IgD-negative memory B cell (primary cell): ENCODE measurements at regions not wholly inside any gene's neighbourhood (a gene's known extent, or its start where the extent isn't known, plus 50 kb on each side); places are given as distances from the start of the nearest gene placed in this dataset.

Source experiments
- H3K27ac Mint-ChIP-seq, 3 donors: one replicate each; pipeline ENCODE4 v1.8.0; 2020 to 2022; ENCODE audit warnings: mild to moderate bottlenecking in 3 of 3, mixed read lengths in 3 of 3, moderate library complexity in 1 of 3
- H3K27me3 Mint-ChIP-seq: one replicate; pipeline ENCODE4 v1.8.0; 2021; ENCODE audit warnings: mixed read lengths
- H3K36me3 Mint-ChIP-seq: one replicate; pipeline ENCODE4 v1.8.0; 2020; ENCODE audit warnings: mild to moderate bottlenecking, mixed read lengths
- H3K4me1 Mint-ChIP-seq, 3 donors: one replicate each; pipeline ENCODE4 v1.8.0; 2020 to 2022; ENCODE audit warnings: mixed read lengths in 3 of 3, mild to moderate bottlenecking in 1 of 3
- H3K4me3 Mint-ChIP-seq, 4 donors: one replicate each; pipeline ENCODE4 v1.8.0; 2020 to 2022; ENCODE audit warnings: mild to moderate bottlenecking in 4 of 4, mixed read lengths in 4 of 4, moderate library complexity in 3 of 4
- H3K9me3 Mint-ChIP-seq, 3 donors: one replicate each; pipeline ENCODE4 v1.8.0; 2020 to 2021; ENCODE audit warnings: mixed read lengths in 3 of 3, mild to moderate bottlenecking in 1 of 3

DNA sequence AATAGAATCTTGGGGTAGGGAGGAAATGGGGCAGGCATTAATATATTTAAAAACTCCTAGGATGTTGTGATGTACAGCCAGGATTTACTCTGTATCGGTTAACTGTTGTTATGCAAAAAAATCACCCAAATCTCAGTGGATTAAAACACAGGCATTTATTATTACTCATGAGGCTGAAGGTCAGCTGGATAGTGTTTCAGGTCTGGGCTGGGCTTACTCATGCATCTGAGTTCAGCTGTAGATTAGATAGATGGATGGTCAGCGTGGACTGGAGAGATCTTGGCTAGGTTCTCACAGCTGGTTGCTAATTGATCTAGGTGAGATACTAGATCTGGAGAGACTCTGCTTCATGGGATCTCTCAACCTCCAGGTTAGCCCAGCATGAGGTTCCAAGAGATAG is 131.4 kb downstream of the BTBD3 start:
- Mint-ChIP-seq H3K36me3 (peaks cover 3% of the 10 kb centered on the region), H3K27me3 (no peaks in the 10 kb centered on the region), H3K9me3 (peaks cover 0 to 4% (median 3%) of the 10 kb centered on the region in 3 donors), H3K4me1 (peaks cover 0 to 2% (median 0%) of the 10 kb centered on the region in 3 donors), H3K4me3 (no peak overlapping the region), H3K27ac (no peak overlapping the region)

- Mint-ChIP-seq H3K9me3 (peaks cover 0 to 3% (median 2%) of the 10 kb centered on the region in 3 donors), H3K27ac (no peak overlapping the region), H3K4me3 (no peak overlapping the region), H3K36me3 (peaks cover 2% of the 10 kb centered on the region), H3K27me3 (no peaks in the 10 kb centered on the region), H3K4me1 (peaks cover 0 to 2% (median 0%) of the 10 kb centered on the region in 3 donors)
Observed at GRCh38 chr20:12051206-12052163, 133.8 kb downstream of the BTBD3 start.

DNA sequence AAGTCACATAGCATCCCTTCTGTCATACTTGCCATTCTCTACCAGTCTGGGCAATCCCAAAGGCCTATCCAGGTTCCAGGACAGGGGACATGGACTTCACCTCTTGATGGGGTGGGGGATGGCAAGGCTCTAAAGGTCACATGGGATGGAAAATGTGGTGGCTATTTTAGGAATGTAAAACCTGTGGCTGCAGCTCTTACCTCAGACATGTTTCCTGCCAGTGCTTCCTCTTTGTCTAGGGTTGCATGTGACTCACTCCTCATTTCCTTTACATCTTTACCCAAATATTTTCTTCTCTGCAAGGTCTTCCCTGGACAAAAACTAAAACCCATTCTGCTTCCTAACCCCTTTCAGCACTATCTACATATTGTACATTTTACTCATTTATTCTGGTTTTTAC is 135.7 kb downstream of the BTBD3 start:
- Mint-ChIP-seq H3K27ac (no peak overlapping the region), H3K4me3 (peak overlapping the region in 1 of 4 donors; percentile 23), H3K4me1 (peaks cover 0 to 2% (median 0%) of the 10 kb centered on the region in 3 donors), H3K36me3 (no peaks in the 10 kb centered on the region), H3K27me3 (no peaks in the 10 kb centered on the region), H3K9me3 (peaks cover 0 to 3% (median 0%) of the 10 kb centered on the region in 3 donors)

GRCh38 chr20:12054556-12054955 is 136.9 kb downstream of the BTBD3 start:
- peaks cover 0 to 2% (median 0%) of the 10 kb centered on the region in 3 donors for H3K4me1 Mint-ChIP-seq
- peaks cover 0 to 4% (median 3%) of the 10 kb centered on the region in 3 donors for H3K9me3 Mint-ChIP-seq
- no peaks in the 10 kb centered on the region for H3K27me3 Mint-ChIP-seq
- no peaks in the 10 kb centered on the region for H3K36me3 Mint-ChIP-seq
- H3K27ac Mint-ChIP-seq = no peak overlapping the region
- H3K4me3 Mint-ChIP-seq = no peak overlapping the region

GRCh38 chr20:12055161-12055560 is 137.5 kb downstream of the BTBD3 start:
- Mint-ChIP-seq H3K27me3 (no peaks in the 10 kb centered on the region), H3K4me3 (no peak overlapping the region), H3K27ac (no peak overlapping the region), H3K36me3 (no peaks in the 10 kb centered on the region), H3K9me3 (peaks cover 0 to 4% (median 3%) of the 10 kb centered on the region in 3 donors), H3K4me1 (peaks cover 0 to 2% (median 0%) of the 10 kb centered on the region in 3 donors)

- Mint-ChIP-seq H3K36me3 (no peaks in the 10 kb centered on the region), H3K27me3 (no peaks in the 10 kb centered on the region), H3K4me3 (no peak overlapping the region), H3K4me1 (peaks cover 0 to 2% (median 0%) of the 10 kb centered on the region in 3 donors), H3K9me3 (peaks cover 0 to 10% (median 0%) of the 10 kb centered on the region in 3 donors), H3K27ac (no peak overlapping the region)
Observed at GRCh38 chr20:12056839-12057238, 139.1 kb downstream of the BTBD3 start.

- Mint-ChIP-seq H3K9me3 (peaks cover 0 to 10% (median 2%) of the 10 kb centered on the region in 3 donors), H3K27me3 (no peaks in the 10 kb centered on the region), H3K4me3 (no peak overlapping the region), H3K36me3 (no peaks in the 10 kb centered on the region), H3K4me1 (peaks cover 0 to 2% (median 0%) of the 10 kb centered on the region in 3 donors), H3K27ac (no peak overlapping the region)
Observed at GRCh38 chr20:12057778-12058177, 140.1 kb downstream of the BTBD3 start.

- H3K27ac Mint-ChIP-seq = no peak overlapping the region
- H3K4me3 Mint-ChIP-seq = no peak overlapping the region
- peaks cover 0 to 2% (median 0%) of the 10 kb centered on the region in 3 donors for H3K4me1 Mint-ChIP-seq
- H3K27me3 Mint-ChIP-seq = no peaks in the 10 kb centered on the region
- H3K9me3 Mint-ChIP-seq = peaks cover 0 to 10% (median 5%) of the 10 kb centered on the region in 3 donors
- H3K36me3 Mint-ChIP-seq = no peaks in the 10 kb centered on the region
Observed at GRCh38 chr20:12058216-12058615, 140.5 kb downstream of the BTBD3 start.

- no peaks in the 10 kb centered on the region for H3K27me3 Mint-ChIP-seq
- peaks cover 0 to 2% (median 0%) of the 10 kb centered on the region in 3 donors for H3K4me1 Mint-ChIP-seq
- no peak overlapping the region for H3K4me3 Mint-ChIP-seq
- no peaks in the 10 kb centered on the region for H3K36me3 Mint-ChIP-seq
- peaks cover 0 to 10% (median 5%) of the 10 kb centered on the region in 3 donors for H3K9me3 Mint-ChIP-seq
- H3K27ac Mint-ChIP-seq = no peak overlapping the region
Observed at GRCh38 chr20:12061466-12061865, 143.8 kb downstream of the BTBD3 start.

DNA sequence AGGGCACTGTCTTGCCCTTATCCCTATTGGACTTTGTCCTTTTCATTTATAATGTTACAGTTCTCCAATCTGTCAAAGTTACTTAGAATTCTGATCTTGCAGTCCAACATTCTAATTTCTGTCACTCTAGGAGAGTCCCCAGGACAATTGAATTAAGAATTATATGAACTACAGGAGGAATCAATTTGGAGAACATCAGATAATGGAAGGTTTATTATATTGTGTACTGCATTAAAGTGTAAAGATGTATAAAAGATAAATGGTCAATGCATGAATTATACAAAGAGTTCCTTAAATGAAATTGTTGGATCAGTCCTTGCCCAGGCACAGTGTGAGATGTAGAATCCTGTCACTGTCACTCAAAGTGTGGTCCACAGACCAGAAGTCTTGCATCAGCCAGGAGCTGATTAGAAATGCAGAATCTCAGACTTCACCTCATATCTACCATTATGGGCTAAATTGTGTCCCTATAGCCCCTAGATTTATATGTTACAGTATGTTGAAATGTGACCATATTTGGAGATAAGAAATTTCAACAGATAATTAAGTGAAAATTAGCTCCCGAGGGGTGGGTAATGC is 145.5 kb downstream of the BTBD3 start:
- Mint-ChIP-seq H3K27me3 (no peaks in the 10 kb centered on the region), H3K9me3 (peaks cover 2 to 10% (median 5%) of the 10 kb centered on the region in 3 donors), H3K4me3 (no peak overlapping the region), H3K4me1 (peaks cover 0 to 2% (median 0%) of the 10 kb centered on the region in 3 donors), H3K36me3 (no peaks in the 10 kb centered on the region), H3K27ac (no peak overlapping the region)

DNA sequence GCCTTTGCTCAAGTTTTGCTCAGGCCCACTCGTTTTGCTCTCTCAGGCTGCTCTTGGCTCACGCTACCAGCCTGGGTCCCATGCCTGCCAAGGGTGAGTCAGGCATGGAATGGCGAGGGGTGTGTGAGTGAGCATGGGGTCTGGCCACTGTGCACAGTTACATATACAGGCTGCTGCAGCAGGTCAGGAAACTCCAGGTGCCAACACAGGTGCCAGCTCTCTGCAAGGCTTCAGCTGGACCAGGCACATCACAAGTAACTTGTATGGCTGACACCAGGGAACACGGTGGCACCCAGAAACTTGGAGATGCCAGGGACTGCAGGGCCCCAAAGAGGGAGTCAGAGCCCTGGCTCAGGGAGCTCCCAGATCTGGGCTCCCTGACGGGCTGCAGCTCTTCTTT is 146.8 kb downstream of the BTBD3 start:
- Mint-ChIP-seq H3K27me3 (no peaks in the 10 kb centered on the region), H3K27ac (no peak overlapping the region), H3K4me3 (no peak overlapping the region), H3K9me3 (peaks cover 2 to 6% (median 5%) of the 10 kb centered on the region in 3 donors), H3K4me1 (peaks cover 0 to 2% (median 0%) of the 10 kb centered on the region in 3 donors), H3K36me3 (no peaks in the 10 kb centered on the region)

DNA sequence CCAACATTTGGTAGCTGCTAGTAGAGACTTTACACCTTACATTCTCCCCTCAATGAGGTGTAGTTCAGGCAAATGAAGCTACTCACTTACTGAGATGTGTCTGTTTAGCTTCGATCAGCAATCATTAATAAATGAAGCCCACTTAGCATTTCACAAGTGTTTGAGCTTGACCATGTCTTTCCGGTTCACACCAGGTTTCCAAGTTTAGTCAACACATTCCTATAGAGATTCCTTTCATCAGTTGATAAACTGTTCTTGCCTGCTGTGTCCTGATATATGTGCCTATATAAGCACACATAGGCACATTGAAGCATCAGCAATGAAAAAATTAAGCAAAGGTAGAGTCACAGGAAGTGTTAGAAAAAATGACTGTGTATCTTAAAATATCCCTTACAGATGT is 150.0 kb downstream of the BTBD3 start:
- peaks cover 0 to 2% (median 0%) of the 10 kb centered on the region in 3 donors for H3K4me1 Mint-ChIP-seq
- H3K27ac Mint-ChIP-seq = no peak overlapping the region
- no peaks in the 10 kb centered on the region for H3K36me3 Mint-ChIP-seq
- no peak overlapping the region for H3K4me3 Mint-ChIP-seq
- H3K27me3 Mint-ChIP-seq = no peaks in the 10 kb centered on the region
- H3K9me3 Mint-ChIP-seq = peaks cover 0 to 5% (median 2%) of the 10 kb centered on the region in 3 donors

DNA sequence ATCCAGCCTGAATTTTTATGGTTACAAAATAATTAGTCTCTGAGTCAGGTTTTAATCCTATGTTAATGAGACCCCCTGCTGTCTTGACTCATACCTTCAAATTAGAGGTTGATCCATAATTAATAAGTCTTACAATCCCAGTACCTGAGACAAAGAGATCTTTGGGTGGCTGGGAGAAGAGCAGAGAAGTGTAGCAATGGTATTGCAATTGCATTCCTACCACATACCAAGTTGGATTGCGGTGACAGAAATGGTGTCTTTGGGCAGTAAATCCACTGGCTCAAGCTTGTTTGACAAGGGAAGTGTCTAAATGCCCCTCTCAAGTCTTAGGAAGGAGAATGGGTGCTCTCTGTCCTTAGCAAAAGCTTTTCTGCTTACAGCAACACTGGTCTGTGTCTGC is 150.4 kb downstream of the BTBD3 start:
- H3K27ac Mint-ChIP-seq = no peak overlapping the region
- H3K9me3 Mint-ChIP-seq = peaks cover 0 to 2% (median 2%) of the 10 kb centered on the region in 3 donors
- H3K4me3 Mint-ChIP-seq = no peak overlapping the region
- peaks cover 0 to 2% (median 0%) of the 10 kb centered on the region in 3 donors for H3K4me1 Mint-ChIP-seq
- no peaks in the 10 kb centered on the region for H3K36me3 Mint-ChIP-seq
- no peaks in the 10 kb centered on the region for H3K27me3 Mint-ChIP-seq

DNA sequence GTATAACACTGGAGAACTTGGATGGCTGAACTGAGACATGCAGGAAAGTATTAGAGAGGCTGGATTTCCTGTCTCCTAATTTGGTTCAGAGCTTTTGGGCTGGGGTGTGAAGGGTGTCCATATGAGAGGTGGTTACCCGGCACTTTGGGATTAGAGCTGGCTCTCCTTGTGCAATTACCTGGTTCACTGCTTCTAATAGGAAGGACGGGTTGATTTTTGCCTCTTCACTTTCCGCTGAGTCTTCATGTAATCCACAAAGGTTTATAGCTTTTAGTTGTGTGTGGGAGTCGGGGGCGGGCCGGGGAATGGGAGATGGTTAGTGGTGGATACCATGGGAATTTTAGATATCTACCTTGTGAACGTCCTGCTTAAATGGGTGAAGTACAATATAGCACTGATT is 151.5 kb downstream of the BTBD3 start:
- Mint-ChIP-seq H3K36me3 (no peaks in the 10 kb centered on the region), H3K9me3 (peaks cover 2 to 4% (median 2%) of the 10 kb centered on the region in 3 donors), H3K4me3 (no peak overlapping the region), H3K27ac (no peak overlapping the region), H3K4me1 (peaks cover 0 to 2% (median 0%) of the 10 kb centered on the region in 3 donors), H3K27me3 (no peaks in the 10 kb centered on the region)

- Mint-ChIP-seq H3K27ac (no peak overlapping the region), H3K9me3 (peaks cover 1 to 14% (median 7%) of the 10 kb centered on the region in 3 donors), H3K4me1 (no peaks in the 10 kb centered on the region), H3K27me3 (no peaks in the 10 kb centered on the region), H3K36me3 (no peaks in the 10 kb centered on the region), H3K4me3 (no peak overlapping the region)
Observed at GRCh38 chr20:12072221-12072953, 154.7 kb downstream of the BTBD3 start.
